ENCODE measurements at regions not wholly inside any gene's neighbourhood (a gene's known extent, or its start where the extent isn't known, plus 50 kb on each side); places are given as distances from the start of the nearest gene placed in this dataset.
"Not testable (repeated sequence)": the region's sequence is repeated elsewhere in the genome, so short reads cannot be mapped to it uniquely, and the experiment has no call there.

DNA sequence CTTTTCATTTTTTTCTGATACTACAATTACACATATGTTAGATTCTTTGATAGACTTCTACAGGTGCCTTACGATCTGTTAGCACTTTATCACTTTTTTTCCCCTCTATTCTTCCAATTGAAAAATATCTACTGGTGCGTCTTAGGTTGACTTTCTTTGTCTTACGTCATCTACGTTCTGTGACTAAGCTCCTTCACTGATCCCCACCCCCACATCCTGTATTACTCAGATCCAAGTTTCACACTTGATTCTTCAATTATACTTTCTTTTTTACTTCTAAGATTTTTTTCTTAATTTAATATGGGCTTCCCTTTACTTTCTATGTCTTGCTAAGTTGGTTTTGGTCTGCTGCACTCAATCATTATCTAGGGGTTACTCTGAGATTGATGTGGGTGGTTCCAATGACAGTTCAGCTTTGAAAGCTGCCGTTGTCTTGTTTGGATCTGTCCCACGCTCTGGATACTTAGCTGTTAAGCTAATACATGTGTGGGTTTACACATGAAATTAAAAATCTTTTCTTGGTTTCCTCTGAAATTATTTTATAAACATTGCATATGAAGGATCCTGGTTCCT is 1321.1 kb downstream of the RAPGEF2 start:
- Histone ChIP-seq H3K9me3 (ENCODE audit: control insufficient read depth in 1 of 2, low read length in 2 of 2) (peaks cover 0 to 2% of the 10 kb centered on the region in 2 donors), H3K36me3 (ENCODE audit: control insufficient read depth in 1 of 2, insufficient read depth in 2 of 2, low read length in 2 of 2) (no peaks in the 10 kb centered on the region), H3K4me1 (ENCODE audit: control insufficient read depth in 1 of 2, insufficient read depth in 2 of 2, low read length in 2 of 2) (no peaks in the 10 kb centered on the region), H3K4me3 (ENCODE audit: low read depth in 1 of 2, low read length in 2 of 2) (no peak overlapping the region), H3K27me3 (ENCODE audit: low read depth, low read length) (no peaks in the 10 kb centered on the region), H3K27ac (ENCODE audit: low read length) (no peak overlapping the region)

DNA sequence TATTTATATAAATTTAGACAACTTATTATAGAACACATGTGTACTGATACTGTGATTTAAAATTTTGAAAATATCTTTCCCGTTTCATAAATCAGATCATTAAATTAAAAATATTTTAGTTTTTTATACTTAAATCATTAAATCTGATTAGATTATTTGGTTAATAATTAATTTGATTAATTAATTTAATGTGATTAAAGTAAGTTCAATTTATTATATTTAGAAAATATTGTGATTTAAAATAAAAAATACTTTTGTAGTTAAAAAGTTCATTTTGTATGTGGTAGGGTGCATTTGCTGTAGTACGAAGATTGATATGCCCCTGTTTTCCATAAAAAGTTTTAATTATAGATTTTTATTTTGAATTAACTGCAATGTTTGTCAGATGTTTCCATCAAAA is 1323.4 kb downstream of the RAPGEF2 start:
- no peaks in the 10 kb centered on the region for H3K27me3 ChIP-seq (ENCODE audit: low read depth, low read length)
- no peaks in the 10 kb centered on the region for H3K4me1 ChIP-seq (ENCODE audit: control insufficient read depth in 1 of 2, insufficient read depth in 2 of 2, low read length in 2 of 2)
- no peak overlapping the region for H3K27ac ChIP-seq (ENCODE audit: low read length)
- peaks cover 0 to 3% of the 10 kb centered on the region in 2 donors for H3K9me3 ChIP-seq (ENCODE audit: control insufficient read depth in 1 of 2, low read length in 2 of 2)
- no peaks in the 10 kb centered on the region for H3K36me3 ChIP-seq (ENCODE audit: control insufficient read depth in 1 of 2, insufficient read depth in 2 of 2, low read length in 2 of 2)
- no peak overlapping the region for H3K4me3 ChIP-seq (ENCODE audit: low read depth in 1 of 2, low read length in 2 of 2)

DNA sequence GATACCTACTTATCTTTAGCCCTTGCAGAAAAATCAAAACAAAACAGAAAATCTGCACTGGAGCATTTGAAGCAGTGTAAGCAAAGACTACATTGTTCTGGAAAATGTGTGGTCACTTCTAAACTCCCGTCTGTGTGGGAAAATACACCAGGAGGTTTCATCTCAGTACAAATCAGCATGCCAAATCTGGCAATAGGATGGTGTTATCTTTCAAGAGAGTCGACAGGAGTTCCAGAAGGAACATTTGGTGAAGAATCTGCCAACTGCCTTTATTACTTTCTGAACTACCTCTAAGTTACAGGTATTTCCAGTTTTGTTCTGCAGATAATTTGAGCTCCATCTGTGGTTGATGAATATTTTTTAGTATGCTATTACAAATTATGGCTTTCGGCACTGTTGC is 1348.0 kb downstream of the RAPGEF2 start:
- no peaks in the 10 kb centered on the region for H3K4me1 ChIP-seq (ENCODE audit: control insufficient read depth in 1 of 2, insufficient read depth in 2 of 2, low read length in 2 of 2)
- H3K9me3 ChIP-seq (ENCODE audit: control insufficient read depth in 1 of 2, low read length in 2 of 2), result no peaks in the 10 kb centered on the region
- no peak overlapping the region for H3K4me3 ChIP-seq (ENCODE audit: low read depth in 1 of 2, low read length in 2 of 2)
- no peaks in the 10 kb centered on the region for H3K27me3 ChIP-seq (ENCODE audit: low read depth, low read length)
- no peak overlapping the region for H3K27ac ChIP-seq (ENCODE audit: low read length)
- H3K36me3 ChIP-seq (ENCODE audit: control insufficient read depth in 1 of 2, insufficient read depth in 2 of 2, low read length in 2 of 2), result no peaks in the 10 kb centered on the region

DNA sequence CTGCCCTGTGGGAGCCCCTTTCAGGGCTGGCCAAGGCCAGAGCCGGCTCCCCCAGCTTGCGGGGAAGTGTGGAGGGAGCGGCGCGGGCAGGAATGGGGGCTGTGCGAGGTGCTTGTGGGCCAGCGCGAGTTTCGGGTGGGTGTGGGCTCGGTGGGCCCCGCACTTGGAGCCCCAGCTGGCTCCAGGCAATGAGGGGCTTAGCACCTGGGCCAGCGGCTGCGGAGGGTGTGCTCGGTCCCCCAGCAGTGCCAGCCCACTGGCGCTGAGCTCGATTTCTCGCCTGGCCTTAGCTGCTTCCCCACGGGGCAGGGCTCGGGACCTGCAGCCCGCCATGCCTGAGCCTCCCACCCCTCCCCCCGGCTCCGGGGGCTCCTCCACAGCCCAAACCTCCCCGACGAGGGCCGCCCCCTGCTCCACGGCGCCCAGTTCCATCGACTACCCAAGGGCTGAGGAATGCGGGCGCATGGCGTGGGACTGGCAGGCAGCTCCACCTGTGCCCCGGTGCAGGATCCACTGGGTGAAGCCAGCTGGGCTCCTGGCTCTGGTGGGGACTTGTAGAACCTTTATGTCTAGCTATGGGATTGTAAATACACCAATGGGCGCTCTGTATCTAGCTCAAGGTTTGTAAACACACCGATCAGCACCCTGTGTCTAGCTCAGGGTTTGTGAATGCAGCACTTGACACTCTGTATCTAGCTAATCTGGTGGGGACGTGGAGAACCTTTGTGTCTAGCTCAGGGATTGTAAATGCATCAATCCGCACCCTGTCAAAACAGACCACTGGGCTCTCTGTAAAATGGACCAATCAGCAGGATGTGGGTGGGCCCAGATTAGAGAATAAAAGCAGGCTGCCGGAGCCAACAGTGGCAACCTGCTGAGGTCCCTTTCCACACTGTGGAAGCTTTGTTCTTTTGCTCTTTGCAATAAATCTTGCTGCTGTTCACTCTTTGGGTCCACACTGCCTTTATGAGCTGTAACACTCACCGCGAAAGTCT is 1379.1 kb downstream of the RAPGEF2 start:
- H3K9me3 ChIP-seq (ENCODE audit: control insufficient read depth in 1 of 2, low read length in 2 of 2); H3K27me3 ChIP-seq (ENCODE audit: low read depth, low read length); H3K4me3 ChIP-seq (ENCODE audit: low read depth in 1 of 2, low read length in 2 of 2); H3K36me3 ChIP-seq (ENCODE audit: control insufficient read depth in 1 of 2, insufficient read depth in 2 of 2, low read length in 2 of 2); H3K4me1 ChIP-seq (ENCODE audit: control insufficient read depth in 1 of 2, insufficient read depth in 2 of 2, low read length in 2 of 2); H3K27ac ChIP-seq (ENCODE audit: low read length): not testable (repeated sequence)

DNA sequence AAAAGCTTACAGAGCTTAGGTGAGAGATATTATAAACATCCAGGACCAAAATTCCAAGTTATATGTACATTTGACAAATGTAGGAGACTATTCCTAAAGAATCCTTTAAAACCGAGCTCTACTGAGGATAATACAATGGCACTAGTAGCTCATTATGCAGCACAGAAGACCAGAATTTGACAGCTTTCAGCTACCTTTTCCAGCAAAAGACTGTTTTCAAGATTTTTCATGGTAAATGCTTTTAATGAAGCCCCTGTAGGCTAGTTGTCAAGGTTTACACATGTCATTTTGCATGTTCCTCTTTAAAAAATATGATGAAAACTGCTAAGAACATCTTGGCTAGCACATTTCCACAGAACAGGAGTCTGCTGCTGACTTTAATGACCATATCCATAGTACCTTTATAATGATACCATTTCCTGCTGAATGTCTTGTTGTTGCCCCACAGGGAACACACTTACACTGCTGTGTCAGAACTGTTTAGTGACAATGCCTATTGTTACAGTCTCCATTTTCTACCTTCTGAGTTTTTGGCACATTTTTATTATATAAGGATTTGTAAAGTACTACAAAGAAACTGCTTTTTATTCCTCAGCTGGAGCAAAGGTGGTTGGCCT is 1382.3 kb downstream of the RAPGEF2 start:
- H3K36me3 ChIP-seq (ENCODE audit: control insufficient read depth in 1 of 2, insufficient read depth in 2 of 2, low read length in 2 of 2), result no peaks in the 10 kb centered on the region
- no peak overlapping the region for H3K27ac ChIP-seq (ENCODE audit: low read length)
- peaks cover 0 to 2% of the 10 kb centered on the region in 2 donors for H3K9me3 ChIP-seq (ENCODE audit: control insufficient read depth in 1 of 2, low read length in 2 of 2)
- no peaks in the 10 kb centered on the region for H3K27me3 ChIP-seq (ENCODE audit: low read depth, low read length)
- no peak overlapping the region for H3K4me3 ChIP-seq (ENCODE audit: low read depth in 1 of 2, low read length in 2 of 2)
- H3K4me1 ChIP-seq (ENCODE audit: control insufficient read depth in 1 of 2, insufficient read depth in 2 of 2, low read length in 2 of 2), result no peaks in the 10 kb centered on the region

DNA sequence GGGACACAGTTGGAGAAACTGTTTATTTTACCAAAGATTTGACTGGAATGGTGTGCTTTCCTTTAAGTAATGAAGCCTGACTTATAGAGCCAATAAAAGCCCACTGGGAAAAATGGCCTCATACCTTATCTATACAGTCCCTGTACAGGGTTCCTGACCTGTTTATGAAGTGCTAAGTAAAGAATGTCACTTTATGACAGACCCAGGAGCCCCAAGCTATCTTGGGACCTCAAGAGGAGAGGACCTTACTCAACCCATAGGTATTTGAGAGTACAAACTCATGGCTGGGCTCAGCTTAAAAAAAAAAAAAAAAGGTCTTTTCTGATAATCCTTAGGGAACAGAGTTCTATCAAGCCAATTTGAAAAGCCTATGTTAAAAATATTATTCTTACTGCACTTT is 1389.3 kb downstream of the RAPGEF2 start:
- Histone ChIP-seq H3K9me3 (ENCODE audit: control insufficient read depth in 1 of 2, low read length in 2 of 2) (no peaks in the 10 kb centered on the region), H3K4me1 (ENCODE audit: control insufficient read depth in 1 of 2, insufficient read depth in 2 of 2, low read length in 2 of 2) (no peaks in the 10 kb centered on the region), H3K27me3 (ENCODE audit: low read depth, low read length) (no peaks in the 10 kb centered on the region), H3K36me3 (ENCODE audit: control insufficient read depth in 1 of 2, insufficient read depth in 2 of 2, low read length in 2 of 2) (no peaks in the 10 kb centered on the region), H3K4me3 (ENCODE audit: low read depth in 1 of 2, low read length in 2 of 2) (no peak overlapping the region), H3K27ac (ENCODE audit: low read length) (no peak overlapping the region)

DNA sequence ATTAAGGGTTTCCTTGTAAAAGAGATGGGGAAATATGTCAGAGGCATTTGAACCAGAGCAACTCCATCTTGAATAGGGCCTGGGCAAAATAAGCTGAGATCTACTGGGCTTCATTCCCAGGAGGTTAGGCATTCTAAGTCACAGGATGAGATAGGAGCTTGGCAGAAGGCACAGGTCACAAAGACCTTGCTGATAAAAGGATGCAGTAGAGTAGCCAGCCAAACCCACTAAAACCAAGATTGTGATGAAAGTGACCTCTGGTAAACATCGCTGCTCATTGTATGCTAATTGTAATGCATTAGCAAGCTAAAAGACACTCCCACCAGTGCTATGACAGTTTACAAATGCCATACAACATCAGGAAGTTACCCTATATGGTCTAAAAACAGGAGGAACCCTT is 1390.3 kb downstream of the RAPGEF2 start:
- no peaks in the 10 kb centered on the region for H3K36me3 ChIP-seq (ENCODE audit: control insufficient read depth in 1 of 2, insufficient read depth in 2 of 2, low read length in 2 of 2)
- H3K9me3 ChIP-seq (ENCODE audit: control insufficient read depth in 1 of 2, low read length in 2 of 2), result no peaks in the 10 kb centered on the region
- no peak overlapping the region for H3K4me3 ChIP-seq (ENCODE audit: low read depth in 1 of 2, low read length in 2 of 2)
- no peak overlapping the region for H3K27ac ChIP-seq (ENCODE audit: low read length)
- no peaks in the 10 kb centered on the region for H3K27me3 ChIP-seq (ENCODE audit: low read depth, low read length)
- H3K4me1 ChIP-seq (ENCODE audit: control insufficient read depth in 1 of 2, insufficient read depth in 2 of 2, low read length in 2 of 2), result no peaks in the 10 kb centered on the region

DNA sequence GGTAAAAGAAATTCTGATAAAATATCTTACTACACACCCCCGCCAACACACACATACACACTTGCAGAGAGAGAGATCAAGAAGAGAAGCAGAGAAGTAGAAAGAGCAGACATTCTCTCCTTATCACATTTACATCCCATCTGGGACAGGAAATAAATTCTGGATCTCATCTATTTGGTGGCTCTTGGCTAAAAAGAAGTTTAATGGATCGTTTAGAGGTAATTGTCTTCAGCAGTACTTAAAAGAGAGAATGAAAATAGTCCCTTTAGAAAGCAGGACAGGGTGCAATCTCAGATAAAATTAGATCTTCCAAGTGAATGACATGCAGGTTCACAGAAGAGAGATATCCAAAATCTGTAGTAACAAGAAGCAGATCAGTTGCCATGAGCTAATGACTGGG is 1392.5 kb downstream of the RAPGEF2 start:
- Histone ChIP-seq H3K4me3 (ENCODE audit: low read depth in 1 of 2, low read length in 2 of 2) (no peak overlapping the region), H3K4me1 (ENCODE audit: control insufficient read depth in 1 of 2, insufficient read depth in 2 of 2, low read length in 2 of 2) (no peaks in the 10 kb centered on the region), H3K27me3 (ENCODE audit: low read depth, low read length) (no peaks in the 10 kb centered on the region), H3K27ac (ENCODE audit: low read length) (no peak overlapping the region), H3K36me3 (ENCODE audit: control insufficient read depth in 1 of 2, insufficient read depth in 2 of 2, low read length in 2 of 2) (no peaks in the 10 kb centered on the region), H3K9me3 (ENCODE audit: control insufficient read depth in 1 of 2, low read length in 2 of 2) (no peaks in the 10 kb centered on the region)

DNA sequence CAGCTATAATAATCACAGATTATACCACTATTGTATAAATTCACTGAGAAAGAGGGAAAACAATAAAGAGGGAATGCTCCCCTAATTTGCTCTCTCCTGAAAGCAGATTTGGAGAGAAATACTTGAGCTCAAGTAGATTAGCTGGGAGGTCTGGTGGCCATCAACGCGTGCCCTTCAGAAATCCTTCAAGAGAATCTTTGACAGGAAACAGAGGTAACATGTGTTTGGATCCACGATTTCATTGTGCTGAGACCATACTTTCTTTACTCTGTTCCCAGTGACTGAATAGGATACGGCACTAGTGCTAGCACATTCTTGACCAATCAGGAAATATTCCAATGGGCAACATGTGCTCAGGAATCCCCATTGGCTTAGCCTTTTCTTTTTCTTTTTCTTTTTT is 1395.3 kb downstream of the RAPGEF2 start:
- H3K4me1 ChIP-seq (ENCODE audit: control insufficient read depth in 1 of 2, insufficient read depth in 2 of 2, low read length in 2 of 2), result no peaks in the 10 kb centered on the region
- no peak overlapping the region for H3K4me3 ChIP-seq (ENCODE audit: low read depth in 1 of 2, low read length in 2 of 2)
- H3K27ac ChIP-seq (ENCODE audit: low read length), result no peak overlapping the region
- no peaks in the 10 kb centered on the region for H3K27me3 ChIP-seq (ENCODE audit: low read depth, low read length)
- no peaks in the 10 kb centered on the region for H3K36me3 ChIP-seq (ENCODE audit: control insufficient read depth in 1 of 2, insufficient read depth in 2 of 2, low read length in 2 of 2)
- no peaks in the 10 kb centered on the region for H3K9me3 ChIP-seq (ENCODE audit: control insufficient read depth in 1 of 2, low read length in 2 of 2)

DNA sequence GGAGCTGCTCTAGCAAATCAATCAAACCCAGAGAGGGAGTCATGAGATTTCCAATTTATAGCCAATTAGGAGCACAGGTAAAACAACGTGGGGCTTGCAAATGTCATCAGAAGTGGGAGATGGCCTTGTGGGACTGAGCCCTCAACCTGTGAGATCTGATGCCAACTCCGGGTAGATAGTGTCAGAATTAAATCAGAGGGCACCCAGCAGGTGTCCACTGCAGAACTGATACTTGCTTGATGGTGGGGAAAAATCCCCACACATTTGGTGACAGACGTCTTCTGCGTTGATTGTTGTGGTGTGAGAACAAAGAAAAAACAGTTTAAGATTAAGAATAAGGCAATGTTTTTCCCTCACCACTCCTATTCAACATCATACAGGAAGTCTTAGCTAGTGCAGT is 1402.8 kb downstream of the RAPGEF2 start:
- no peaks in the 10 kb centered on the region for H3K36me3 ChIP-seq (ENCODE audit: control insufficient read depth in 1 of 2, insufficient read depth in 2 of 2, low read length in 2 of 2)
- H3K9me3 ChIP-seq (ENCODE audit: control insufficient read depth in 1 of 2, low read length in 2 of 2), result no peaks in the 10 kb centered on the region
- no peaks in the 10 kb centered on the region for H3K4me1 ChIP-seq (ENCODE audit: control insufficient read depth in 1 of 2, insufficient read depth in 2 of 2, low read length in 2 of 2)
- no peak overlapping the region for H3K4me3 ChIP-seq (ENCODE audit: low read depth in 1 of 2, low read length in 2 of 2)
- H3K27me3 ChIP-seq (ENCODE audit: low read depth, low read length), result no peaks in the 10 kb centered on the region
- no peak overlapping the region for H3K27ac ChIP-seq (ENCODE audit: low read length)

DNA sequence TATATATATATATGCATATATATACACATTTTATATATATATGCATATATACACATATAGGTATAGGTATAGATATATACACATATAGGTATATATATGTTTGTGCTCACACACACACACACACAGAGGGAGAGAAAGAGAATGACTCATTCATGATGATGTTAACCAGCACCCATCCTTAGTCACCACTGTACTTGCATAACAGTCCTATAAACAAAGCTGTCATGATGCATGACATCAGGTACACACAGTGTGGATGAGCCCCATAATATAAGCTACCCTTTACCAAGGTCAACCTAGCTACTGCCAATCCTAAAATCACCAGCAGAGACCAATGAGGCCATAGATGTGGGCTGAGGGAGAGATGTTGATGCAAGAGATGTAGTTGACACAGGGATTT is 1408.0 kb downstream of the RAPGEF2 start:
- Histone ChIP-seq H3K27me3 (ENCODE audit: low read depth, low read length) (no peaks in the 10 kb centered on the region), H3K9me3 (ENCODE audit: control insufficient read depth in 1 of 2, low read length in 2 of 2) (no peaks in the 10 kb centered on the region), H3K27ac (ENCODE audit: low read length) (no peak overlapping the region), H3K36me3 (ENCODE audit: control insufficient read depth in 1 of 2, insufficient read depth in 2 of 2, low read length in 2 of 2) (no peaks in the 10 kb centered on the region), H3K4me3 (ENCODE audit: low read depth in 1 of 2, low read length in 2 of 2) (no peak overlapping the region), H3K4me1 (ENCODE audit: control insufficient read depth in 1 of 2, insufficient read depth in 2 of 2, low read length in 2 of 2) (no peaks in the 10 kb centered on the region)
